ENCODE measurements at regions not wholly inside any gene's neighbourhood (a gene's known extent, or its start where the extent isn't known, plus 50 kb on each side); places are given as distances from the start of the nearest gene placed in this dataset.

GRCh38 chr4:36426741-36427140 is 145.3 kb downstream of the DTHD1 start:
- H3K27ac ChIP-seq, result no peak overlapping the region
- H3K27me3 ChIP-seq, result no peaks in the 10 kb centered on the region
- H3K4me1 ChIP-seq (replicated peaks in 1 of 2), result no peaks in the 10 kb centered on the region
- TF ChIP-seq POLR2A (IDR thresholded peaks at IDR 0.05), result no peak
- TF ChIP-seq, protein P1, sequence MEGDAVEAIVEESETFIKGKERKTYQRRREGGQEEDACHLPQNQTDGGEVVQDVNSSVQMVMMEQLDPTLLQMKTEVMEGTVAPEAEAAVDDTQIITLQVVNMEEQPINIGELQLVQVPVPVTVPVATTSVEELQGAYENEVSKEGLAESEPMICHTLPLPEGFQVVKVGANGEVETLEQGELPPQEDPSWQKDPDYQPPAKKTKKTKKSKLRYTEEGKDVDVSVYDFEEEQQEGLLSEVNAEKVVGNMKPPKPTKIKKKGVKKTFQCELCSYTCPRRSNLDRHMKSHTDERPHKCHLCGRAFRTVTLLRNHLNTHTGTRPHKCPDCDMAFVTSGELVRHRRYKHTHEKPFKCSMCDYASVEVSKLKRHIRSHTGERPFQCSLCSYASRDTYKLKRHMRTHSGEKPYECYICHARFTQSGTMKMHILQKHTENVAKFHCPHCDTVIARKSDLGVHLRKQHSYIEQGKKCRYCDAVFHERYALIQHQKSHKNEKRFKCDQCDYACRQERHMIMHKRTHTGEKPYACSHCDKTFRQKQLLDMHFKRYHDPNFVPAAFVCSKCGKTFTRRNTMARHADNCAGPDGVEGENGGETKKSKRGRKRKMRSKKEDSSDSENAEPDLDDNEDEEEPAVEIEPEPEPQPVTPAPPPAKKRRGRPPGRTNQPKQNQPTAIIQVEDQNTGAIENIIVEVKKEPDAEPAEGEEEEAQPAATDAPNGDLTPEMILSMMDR (IDR thresholded peaks at IDR 0.05), result no peak
- H3K36me3 ChIP-seq (replicated peaks in 1 of 2), result no peaks in the 10 kb centered on the region
- no peak for DNase-seq
- no peaks in the 10 kb centered on the region for H3K9me3 ChIP-seq (replicated peaks in 1 of 3)
- no peak overlapping the region for H3K4me3 ChIP-seq
- intact Hi-C loops (cut with DNase I), result no loop called here
- 68 to 76% (median 71%) methylated on average over 5 of the region's 5 CpGs for WGBS, 4 donors

- H3K4me1 ChIP-seq (replicated peaks in 1 of 2), result no peaks in the 10 kb centered on the region
- no peaks in the 10 kb centered on the region for H3K9me3 ChIP-seq (replicated peaks in 1 of 3)
- H3K4me3 ChIP-seq, result no peak overlapping the region
- no peak for DNase-seq
- H3K27ac ChIP-seq, result no peak overlapping the region
- intact Hi-C loops (cut with DNase I), result no loop called here
- TF ChIP-seq POLR2A (IDR thresholded peaks at IDR 0.05), result no peak
- TF ChIP-seq, protein P1 (IDR thresholded peaks at IDR 0.05), result no peak
- no peaks in the 10 kb centered on the region for H3K36me3 ChIP-seq (replicated peaks in 1 of 2)
- 43 to 64% (median 53%) methylated on average over 2 of the region's 2 CpGs; no CpG with 5 or more reads in 1 of the 4 donors for WGBS, 4 donors
- no peaks in the 10 kb centered on the region for H3K27me3 ChIP-seq
Observed at GRCh38 chr4:36427696-36428095, 146.3 kb downstream of the DTHD1 start.

DNA sequence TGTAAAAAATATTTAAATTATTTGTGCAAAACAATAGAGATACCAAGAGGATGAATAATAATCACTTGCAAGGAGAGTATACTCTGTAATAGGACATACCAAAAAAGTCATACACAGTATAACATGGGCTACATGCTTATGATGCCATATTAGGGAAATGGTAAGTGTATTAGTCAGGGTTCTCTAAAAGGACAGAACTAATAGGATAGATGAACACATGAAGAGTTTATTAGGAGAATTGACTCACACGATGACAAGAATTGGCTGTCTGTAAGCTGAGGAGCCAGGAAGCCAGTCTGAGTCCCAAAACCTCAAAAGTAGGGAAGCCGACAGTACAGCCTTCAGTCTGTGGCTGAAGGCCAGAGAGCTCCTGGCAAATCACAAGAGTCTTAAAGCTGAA is 151.2 kb downstream of the DTHD1 start:
- no peaks in the 10 kb centered on the region for H3K27me3 ChIP-seq
- no peak for DNase-seq
- no peak for TF ChIP-seq POLR2A (IDR thresholded peaks at IDR 0.05)
- TF ChIP-seq, protein P1 (IDR thresholded peaks at IDR 0.05), result no peak
- H3K27ac ChIP-seq, result no peak overlapping the region
- no peaks in the 10 kb centered on the region for H3K36me3 ChIP-seq (replicated peaks in 1 of 2)
- intact Hi-C loops (cut with DNase I), result no loop called here
- WGBS, 4 donors, result 25 to 86% (median 77%) methylated on average over 2 of the region's 2 CpGs
- H3K9me3 ChIP-seq (replicated peaks in 1 of 3), result no peaks in the 10 kb centered on the region
- H3K4me1 ChIP-seq (replicated peaks in 1 of 2), result no peaks in the 10 kb centered on the region
- no peak overlapping the region for H3K4me3 ChIP-seq

GRCh38 chr4:36439556-36439955 is 158.1 kb downstream of the DTHD1 start:
- Histone ChIP-seq H3K27ac (no peak overlapping the region), H3K27me3 (no peaks in the 10 kb centered on the region), H3K36me3 (replicated peaks in 1 of 2) (no peaks in the 10 kb centered on the region), H3K4me1 (replicated peaks in 1 of 2) (no peaks in the 10 kb centered on the region), H3K4me3 (no peak overlapping the region), H3K9me3 (replicated peaks in 1 of 3) (no peaks in the 10 kb centered on the region)
- DNase-seq, result no peak
- intact Hi-C loops (cut with DNase I), result no loop called here
- 57 to 83% (median 75%) methylated on average over 3 to 4 of the region's 4 CpGs for WGBS, 4 donors
- TF ChIP-seq, protein P1 (IDR thresholded peaks at IDR 0.05), result no peak
- TF ChIP-seq POLR2A (IDR thresholded peaks at IDR 0.05), result no peak
